SKM-1 (cell line): ENCODE measurements at regions not wholly inside any gene's neighbourhood (a gene's known extent, or its start where the extent isn't known, plus 50 kb on each side); places are given as distances from the start of the nearest gene placed in this dataset.

Experiments used
- DNase-seq: peaks from one replicate; lab custom pipeline; 2025; ENCODE audit not compliant: unreplicated experiment; lab: John Stamatoyannopoulos, UW

DNA sequence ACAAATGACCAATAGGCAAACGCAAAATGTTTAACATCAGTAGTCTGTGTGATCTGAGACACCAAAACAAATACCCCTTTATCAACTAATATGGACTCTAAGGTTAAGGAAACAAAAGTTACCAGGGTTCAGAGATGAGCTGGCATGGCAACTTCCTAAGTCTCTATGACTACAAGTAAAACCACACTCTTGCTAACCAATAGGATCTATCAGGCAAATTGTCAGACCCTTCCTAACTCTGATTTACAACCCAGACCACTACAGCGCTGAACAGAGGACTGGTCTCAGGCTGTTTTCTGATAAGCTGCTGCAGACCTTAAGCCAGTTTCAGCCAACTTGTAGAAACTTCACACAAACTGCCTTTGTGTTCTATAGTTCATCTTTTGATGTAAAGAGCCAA, 608.0 kb downstream of the TLL1 start:
- DNase-seq, result no peak

DNA sequence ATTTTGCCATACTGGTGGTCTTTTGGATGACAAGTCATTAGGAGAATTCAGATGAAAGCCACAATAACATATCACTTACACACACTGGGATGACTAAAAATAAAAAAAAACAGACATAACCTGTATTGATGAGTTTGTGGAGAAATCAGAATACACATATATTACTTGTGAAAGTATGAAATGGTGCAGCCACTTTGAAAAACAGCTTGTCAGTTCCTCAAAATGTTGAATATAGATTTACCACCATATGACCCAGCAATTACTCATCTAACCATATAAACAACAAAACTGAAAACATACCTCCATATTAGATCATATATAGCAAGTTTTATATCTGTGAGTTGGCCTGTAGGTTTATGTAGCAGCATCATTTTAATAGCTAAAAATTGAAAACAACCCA, 608.7 kb downstream of the TLL1 start:
- no peak for DNase-seq

DNA sequence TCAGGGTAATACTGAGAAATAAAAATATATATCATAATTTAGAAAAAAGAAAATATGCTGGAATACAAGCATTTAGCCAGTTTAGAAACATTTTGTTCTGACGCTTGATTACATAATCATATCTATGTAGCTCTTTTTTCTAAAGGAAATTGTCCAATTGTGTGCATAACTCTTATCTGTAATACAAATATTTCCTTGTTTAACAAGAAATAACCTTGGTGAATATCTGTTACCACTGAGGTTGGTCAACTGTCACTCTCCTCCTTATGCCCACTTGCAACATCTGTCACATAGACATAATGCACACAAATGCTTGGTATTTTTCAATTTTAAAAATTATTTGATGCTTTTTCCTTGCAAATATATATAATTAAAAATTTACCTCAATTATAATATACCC, 609.7 kb downstream of the TLL1 start:
- DNase-seq, result no peak

DNA sequence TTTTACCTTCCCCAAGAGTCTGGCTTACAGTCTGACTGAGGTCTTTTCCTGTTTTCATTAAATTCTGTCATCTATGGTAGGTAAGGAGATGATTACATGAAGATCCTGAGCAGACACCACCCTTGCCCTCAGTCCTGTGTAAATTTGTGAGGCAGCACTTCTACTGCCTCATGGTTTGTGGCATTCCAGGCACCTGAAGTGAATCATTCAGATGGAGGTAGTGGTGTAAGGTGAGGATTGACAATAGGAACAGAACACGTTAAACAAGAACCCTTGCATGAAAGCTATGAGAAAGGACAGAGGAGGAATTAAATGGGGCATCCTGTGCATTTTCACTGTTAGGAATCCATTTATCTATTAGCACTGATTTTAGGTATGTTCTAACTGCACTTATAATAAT, 618.6 kb downstream of the TLL1 start:
- DNase-seq, result no peak

- DNase-seq, result no peak
Observed at GRCh38 chr4:166493924-166494345, 620.9 kb downstream of the TLL1 start.

DNA sequence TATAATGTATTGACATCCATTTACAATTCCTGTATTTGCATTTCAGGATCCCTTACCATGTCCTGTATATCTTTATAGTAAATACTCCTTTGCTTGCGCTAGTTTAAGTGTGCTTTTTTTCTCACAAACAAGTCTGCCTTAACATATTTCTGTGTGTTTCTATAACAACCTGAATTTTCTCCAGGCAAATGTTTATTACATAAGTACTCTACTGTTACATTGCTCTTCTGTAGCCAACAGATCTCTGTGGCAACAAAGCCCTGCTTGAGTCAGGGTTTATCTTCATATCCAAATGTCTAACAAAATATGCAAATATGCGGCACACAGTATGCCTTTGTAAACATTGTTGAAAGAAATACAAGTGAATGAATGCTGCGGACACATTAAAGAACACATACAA, 625.5 kb downstream of the TLL1 start:
- DNase-seq, result no peak

DNA sequence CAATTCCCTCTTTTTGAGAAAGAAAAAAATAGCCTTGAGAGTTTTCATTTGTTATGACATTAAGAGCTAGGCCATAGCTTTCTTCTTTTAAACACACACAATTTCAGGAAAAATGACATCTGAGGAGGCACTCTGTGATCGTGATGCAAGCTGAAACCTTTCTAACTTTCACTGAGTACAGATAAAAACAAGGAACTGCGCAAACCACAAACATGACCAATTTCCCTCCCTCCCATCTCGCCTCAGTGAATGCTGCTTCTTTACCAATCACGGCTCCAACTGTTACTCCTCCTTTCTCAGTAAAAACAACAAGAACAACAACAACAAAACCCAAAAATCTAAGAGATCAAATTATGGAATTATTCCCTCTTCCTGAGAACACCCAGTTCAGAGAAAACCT, 626.8 kb downstream of the TLL1 start:
- DNase-seq, result peak; percentile 24

- DNase-seq, result no peak
Observed at GRCh38 chr4:166501941-166502382, 628.9 kb downstream of the TLL1 start.

- no peak for DNase-seq
Observed at GRCh38 chr4:166502660-166503059, 629.6 kb downstream of the TLL1 start.

DNA sequence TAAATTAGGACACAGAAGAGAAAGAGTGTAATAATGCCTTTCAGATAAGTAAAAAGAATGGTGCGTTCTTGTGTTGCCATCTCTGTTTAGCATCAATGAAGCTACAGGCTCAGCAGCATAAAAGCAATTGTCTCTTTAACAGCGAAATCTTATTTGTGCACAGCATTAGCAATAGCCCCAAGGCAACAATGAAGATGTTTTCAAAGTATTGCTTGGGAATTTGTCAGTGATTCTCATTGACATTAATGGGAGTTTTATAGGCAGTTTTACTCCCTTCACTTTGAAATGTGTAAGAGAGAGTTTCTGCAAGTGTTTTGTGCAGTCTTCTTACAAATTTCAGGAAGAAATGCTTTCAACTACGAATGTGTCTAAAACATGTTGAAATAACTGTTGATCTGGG, 633.0 kb downstream of the TLL1 start:
- no peak for DNase-seq

- no peak for DNase-seq
Observed at GRCh38 chr4:166512267-166512666, 639.2 kb downstream of the TLL1 start.

DNA sequence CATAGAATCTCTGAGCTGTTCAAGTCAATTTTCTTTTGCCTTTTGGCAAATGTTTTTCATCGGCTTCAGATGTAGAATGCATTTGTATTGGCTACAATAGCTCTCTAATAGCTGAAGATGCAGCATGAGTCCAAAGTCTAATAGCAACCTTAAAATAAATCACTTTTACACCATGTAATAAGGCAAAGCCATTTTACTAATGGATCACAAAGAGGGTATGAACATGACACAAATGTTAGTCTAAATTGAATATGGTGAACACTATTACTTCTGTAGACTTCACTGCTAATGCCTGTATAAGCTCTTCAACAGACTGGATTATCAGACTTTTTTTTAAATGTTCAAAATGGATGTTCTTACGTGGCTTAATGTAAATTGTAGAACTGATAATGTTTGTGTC, 645.3 kb downstream of the TLL1 start:
- DNase-seq, result no peak

DNA sequence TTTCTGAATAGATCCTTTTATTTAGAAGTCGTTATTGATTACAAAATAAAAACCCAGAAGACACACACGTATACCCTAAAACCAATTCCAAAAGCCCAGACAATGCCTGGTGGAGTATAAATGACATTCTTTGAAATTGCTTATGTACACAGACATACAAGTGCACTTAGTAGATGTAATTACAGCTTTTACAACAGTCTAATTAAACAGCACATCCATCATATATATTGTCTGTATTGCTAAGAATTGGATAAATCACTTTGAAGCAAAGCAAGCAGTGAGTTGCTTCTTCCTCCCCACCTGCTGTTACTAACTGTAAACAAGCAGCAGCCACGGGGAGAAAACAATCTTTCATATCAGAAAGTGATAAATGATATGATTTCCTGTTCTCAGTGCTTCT, 645.7 kb downstream of the TLL1 start:
- no peak for DNase-seq

DNA sequence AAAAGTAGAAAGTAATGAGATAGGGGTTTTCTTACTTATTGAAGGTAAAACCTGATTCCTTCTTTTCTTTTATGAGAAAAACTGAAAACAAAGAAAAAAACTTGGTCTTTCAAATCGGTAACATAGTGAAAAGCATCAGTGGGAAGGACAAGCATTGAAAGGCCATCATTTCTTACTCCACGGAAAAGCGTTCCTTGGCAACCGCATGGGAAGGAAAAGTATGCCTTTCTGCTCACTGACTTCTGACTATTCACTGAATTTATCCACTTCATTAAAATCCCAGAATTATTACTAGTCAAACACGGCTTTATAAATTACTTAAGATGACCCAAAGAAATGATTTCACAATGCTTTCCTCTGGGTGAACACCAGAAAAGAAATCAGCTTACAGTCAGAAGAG, 646.7 kb downstream of the TLL1 start:
- DNase-seq, result no peak

- DNase-seq, result no peak
Observed at GRCh38 chr4:166527500-166527899, 654.5 kb downstream of the TLL1 start.

DNA sequence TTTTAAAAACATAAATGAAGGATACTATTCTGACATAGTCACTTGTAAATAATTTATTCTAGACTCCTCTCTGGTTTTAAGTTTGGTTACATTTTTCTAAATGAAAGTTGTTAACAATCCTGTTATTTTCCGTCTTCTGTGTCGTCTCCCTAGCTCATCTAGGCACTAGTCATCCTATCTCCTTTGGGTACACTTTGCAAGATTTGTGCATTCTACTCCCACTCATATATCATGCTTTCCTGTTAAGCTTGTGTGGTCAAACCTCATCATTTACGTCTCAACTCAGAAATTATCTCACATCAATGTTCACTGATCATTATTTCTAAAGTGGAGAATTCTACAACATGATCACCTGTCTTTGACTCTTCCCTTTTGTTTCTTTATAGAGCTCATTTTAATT, 658.7 kb downstream of the TLL1 start:
- no peak for DNase-seq

GRCh38 chr4:166535865-166536264, 662.8 kb downstream of the TLL1 start:
- no peak for DNase-seq

- DNase-seq, result no peak
Observed at GRCh38 chr4:166538491-166539005, 665.5 kb downstream of the TLL1 start.

DNA sequence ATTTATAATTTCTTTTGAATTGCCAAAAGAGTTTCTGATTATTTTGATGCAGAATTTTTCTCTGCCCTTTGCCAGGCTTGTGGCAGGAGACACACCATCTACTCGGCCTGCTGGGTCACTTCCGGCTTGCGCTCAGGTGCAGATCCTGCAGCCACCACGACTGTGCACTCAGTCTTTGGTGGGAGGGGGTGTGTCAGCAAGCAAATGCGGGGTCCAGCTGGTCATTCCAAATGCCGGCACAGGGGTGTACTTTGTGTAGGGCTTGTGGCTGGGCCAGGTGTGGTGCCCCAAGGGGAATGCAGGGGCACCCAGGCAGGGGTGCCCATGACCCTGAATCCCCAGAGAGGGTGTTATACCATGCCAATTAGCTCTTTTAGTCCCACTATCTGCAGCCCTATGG, 673.0 kb downstream of the TLL1 start:
- no peak for DNase-seq

DNA sequence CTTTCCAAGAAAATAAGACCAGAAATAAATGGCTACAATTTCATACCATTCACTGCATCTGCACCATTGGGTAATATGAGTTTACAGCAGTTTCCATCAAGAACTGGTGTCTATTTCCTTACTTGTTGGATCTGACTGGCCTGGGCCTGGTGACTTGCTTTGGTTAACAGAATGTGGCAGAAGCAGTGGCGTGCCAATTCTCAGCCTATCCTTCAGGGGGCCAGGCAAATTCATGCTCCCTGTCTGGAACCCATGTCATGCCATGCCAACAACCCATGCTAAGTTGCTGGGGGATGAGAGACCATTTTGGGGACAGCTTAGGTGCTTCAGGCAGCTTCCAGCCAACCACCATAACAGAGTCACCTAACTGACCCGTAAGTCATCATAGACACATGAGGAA, 656.7 kb downstream of the SPOCK3 start:
- no peak for DNase-seq

DNA sequence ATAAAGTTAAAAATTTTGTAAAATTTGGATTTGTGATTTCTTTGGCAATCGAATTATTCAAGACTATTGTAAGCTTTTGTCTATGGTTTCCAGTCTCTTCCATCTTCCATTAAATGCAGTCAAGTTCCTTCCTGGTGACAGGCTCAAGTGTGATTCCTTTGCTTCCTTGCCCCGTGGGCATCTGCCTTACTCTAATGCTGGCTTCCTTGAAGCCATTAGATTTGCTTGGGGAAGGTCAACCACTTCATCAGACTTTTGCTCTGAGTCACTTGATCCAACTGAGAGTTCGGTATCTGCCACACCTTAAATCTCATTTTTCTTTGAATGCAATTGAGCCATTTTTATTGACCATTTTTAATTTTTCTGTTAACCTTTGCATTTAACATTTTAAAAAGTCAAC, 648.8 kb downstream of the SPOCK3 start:
- DNase-seq, result no peak

GRCh38 chr4:166594326-166594946, 639.9 kb downstream of the SPOCK3 start:
- peak; percentile 5 for DNase-seq

DNA sequence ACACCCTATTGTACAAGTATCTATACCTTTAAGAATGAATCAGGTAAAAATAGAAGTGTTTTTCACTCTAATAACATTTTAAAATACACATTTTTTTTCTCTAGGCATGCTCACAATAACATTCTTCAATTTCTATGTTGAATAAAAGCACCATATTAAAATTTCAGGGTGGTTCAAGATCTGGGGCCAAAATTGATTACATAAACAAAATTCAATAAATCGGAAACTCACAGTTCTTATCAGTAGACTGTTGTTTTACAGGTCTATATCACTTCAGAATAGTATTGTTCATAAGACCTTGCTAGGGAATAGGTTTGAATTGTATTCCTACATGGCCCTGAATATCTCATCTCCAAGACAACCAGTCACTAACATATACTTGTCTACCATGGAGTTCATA, 634.0 kb downstream of the SPOCK3 start:
- DNase-seq, result no peak
